ENCODE measurements at regions not wholly inside any gene's neighbourhood (a gene's known extent, or its start where the extent isn't known, plus 50 kb on each side); places are given as distances from the start of the nearest gene placed in this dataset.

GRCh38 chr16:16830973-16831372 lies 452.0 kb downstream of the NPIPA7 start:
- TF ChIP-seq, protein P1, sequence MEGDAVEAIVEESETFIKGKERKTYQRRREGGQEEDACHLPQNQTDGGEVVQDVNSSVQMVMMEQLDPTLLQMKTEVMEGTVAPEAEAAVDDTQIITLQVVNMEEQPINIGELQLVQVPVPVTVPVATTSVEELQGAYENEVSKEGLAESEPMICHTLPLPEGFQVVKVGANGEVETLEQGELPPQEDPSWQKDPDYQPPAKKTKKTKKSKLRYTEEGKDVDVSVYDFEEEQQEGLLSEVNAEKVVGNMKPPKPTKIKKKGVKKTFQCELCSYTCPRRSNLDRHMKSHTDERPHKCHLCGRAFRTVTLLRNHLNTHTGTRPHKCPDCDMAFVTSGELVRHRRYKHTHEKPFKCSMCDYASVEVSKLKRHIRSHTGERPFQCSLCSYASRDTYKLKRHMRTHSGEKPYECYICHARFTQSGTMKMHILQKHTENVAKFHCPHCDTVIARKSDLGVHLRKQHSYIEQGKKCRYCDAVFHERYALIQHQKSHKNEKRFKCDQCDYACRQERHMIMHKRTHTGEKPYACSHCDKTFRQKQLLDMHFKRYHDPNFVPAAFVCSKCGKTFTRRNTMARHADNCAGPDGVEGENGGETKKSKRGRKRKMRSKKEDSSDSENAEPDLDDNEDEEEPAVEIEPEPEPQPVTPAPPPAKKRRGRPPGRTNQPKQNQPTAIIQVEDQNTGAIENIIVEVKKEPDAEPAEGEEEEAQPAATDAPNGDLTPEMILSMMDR (conservative IDR thresholded peaks at IDR 0.05) = no peak
- TF ChIP-seq ZFX (IDR thresholded peaks at IDR 0.05) = no peak

All from C4-2B (cell line).